ENCODE measurements at regions not wholly inside any gene's neighbourhood (a gene's known extent, or its start where the extent isn't known, plus 50 kb on each side); places are given as distances from the start of the nearest gene placed in this dataset.

- H3K36me3 ChIP-seq = no peaks in the 10 kb centered on the region
- H3K9ac ChIP-seq = no peak overlapping the region
- H2AFZ ChIP-seq (replicated peaks) = no peak overlapping the region
- Mint-ChIP-seq H3K36me3 (no peaks in the 10 kb centered on the region), H3K4me3 (no peak overlapping the region), H3K4me1 (no peaks in the 10 kb centered on the region), H3K27ac (no peak overlapping the region), H3K27me3 (ENCODE audit: insufficient read depth, low read depth) (no peaks in the 10 kb centered on the region), H3K9me3 (no peaks in the 10 kb centered on the region)
- no peak overlapping the region for H3K4me3 ChIP-seq
- H3K27me3 ChIP-seq = no peaks in the 10 kb centered on the region
- H3K79me2 ChIP-seq (ENCODE audit: low read depth) = no peaks in the 10 kb centered on the region
- H4K20me1 ChIP-seq (ENCODE audit: low read depth) = no peaks in the 10 kb centered on the region
- no peaks in the 10 kb centered on the region for H3K4me1 ChIP-seq
- H3K9me3 ChIP-seq (ENCODE audit: low read depth) = no peaks in the 10 kb centered on the region
- H3F3A ChIP-seq (ENCODE audit: low read depth) = peaks cover 2% of the 10 kb centered on the region
- TF ChIP-seq, protein P1, sequence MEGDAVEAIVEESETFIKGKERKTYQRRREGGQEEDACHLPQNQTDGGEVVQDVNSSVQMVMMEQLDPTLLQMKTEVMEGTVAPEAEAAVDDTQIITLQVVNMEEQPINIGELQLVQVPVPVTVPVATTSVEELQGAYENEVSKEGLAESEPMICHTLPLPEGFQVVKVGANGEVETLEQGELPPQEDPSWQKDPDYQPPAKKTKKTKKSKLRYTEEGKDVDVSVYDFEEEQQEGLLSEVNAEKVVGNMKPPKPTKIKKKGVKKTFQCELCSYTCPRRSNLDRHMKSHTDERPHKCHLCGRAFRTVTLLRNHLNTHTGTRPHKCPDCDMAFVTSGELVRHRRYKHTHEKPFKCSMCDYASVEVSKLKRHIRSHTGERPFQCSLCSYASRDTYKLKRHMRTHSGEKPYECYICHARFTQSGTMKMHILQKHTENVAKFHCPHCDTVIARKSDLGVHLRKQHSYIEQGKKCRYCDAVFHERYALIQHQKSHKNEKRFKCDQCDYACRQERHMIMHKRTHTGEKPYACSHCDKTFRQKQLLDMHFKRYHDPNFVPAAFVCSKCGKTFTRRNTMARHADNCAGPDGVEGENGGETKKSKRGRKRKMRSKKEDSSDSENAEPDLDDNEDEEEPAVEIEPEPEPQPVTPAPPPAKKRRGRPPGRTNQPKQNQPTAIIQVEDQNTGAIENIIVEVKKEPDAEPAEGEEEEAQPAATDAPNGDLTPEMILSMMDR (IDR thresholded peaks at IDR 0.05) = no peak
- TF ChIP-seq EZH2phosphoT487 (IDR thresholded peaks at IDR 0.05) = no peak
- TF ChIP-seq EZH2 (IDR thresholded peaks at IDR 0.05) = no peak
- no peak overlapping the region for H3K4me2 ChIP-seq
- H3K27ac ChIP-seq = no peak overlapping the region
- no peak for DNase-seq (ENCODE audit: low spot score)
Observed at GRCh38 chr1:193356249-193356648, 169.8 kb upstream of the B3GALT2 start.

GRCh38 chr1:193355626-193356025 lies 169.2 kb upstream of the B3GALT2 start:
- Mint-ChIP-seq H3K27ac (no peak overlapping the region), H3K4me3 (no peak overlapping the region), H3K36me3 (no peaks in the 10 kb centered on the region), H3K27me3 (ENCODE audit: insufficient read depth, low read depth) (no peaks in the 10 kb centered on the region), H3K9me3 (no peaks in the 10 kb centered on the region), H3K4me1 (no peaks in the 10 kb centered on the region)
- Histone ChIP-seq H3K9me3 (ENCODE audit: low read depth) (no peaks in the 10 kb centered on the region), H3F3A (ENCODE audit: low read depth) (peaks cover 2% of the 10 kb centered on the region), H3K36me3 (no peaks in the 10 kb centered on the region), H3K4me1 (no peaks in the 10 kb centered on the region), H4K20me1 (ENCODE audit: low read depth) (no peaks in the 10 kb centered on the region), H3K27ac (no peak overlapping the region), H3K4me2 (no peak overlapping the region), H3K4me3 (no peak overlapping the region), H3K9ac (no peak overlapping the region), H3K27me3 (no peaks in the 10 kb centered on the region), H3K79me2 (ENCODE audit: low read depth) (no peaks in the 10 kb centered on the region), H2AFZ (replicated peaks) (no peak overlapping the region)
- no peak for TF ChIP-seq EZH2phosphoT487 (IDR thresholded peaks at IDR 0.05)
- no peak for TF ChIP-seq EZH2 (IDR thresholded peaks at IDR 0.05)
- TF ChIP-seq, protein P1 (IDR thresholded peaks at IDR 0.05) = no peak
- no peak for DNase-seq (ENCODE audit: low spot score)

- Mint-ChIP-seq H3K27me3 (ENCODE audit: insufficient read depth, low read depth) (no peaks in the 10 kb centered on the region), H3K27ac (no peak overlapping the region), H3K4me1 (no peaks in the 10 kb centered on the region), H3K9me3 (no peaks in the 10 kb centered on the region), H3K36me3 (no peaks in the 10 kb centered on the region), H3K4me3 (no peak overlapping the region)
- H2AFZ ChIP-seq (replicated peaks) = no peak overlapping the region
- H3F3A ChIP-seq (ENCODE audit: low read depth) = peaks cover 2% of the 10 kb centered on the region
- no peak overlapping the region for H3K27ac ChIP-seq
- H3K4me1 ChIP-seq = no peaks in the 10 kb centered on the region
- no peak overlapping the region for H3K9ac ChIP-seq
- H3K27me3 ChIP-seq = no peaks in the 10 kb centered on the region
- no peak overlapping the region for H3K4me2 ChIP-seq
- H3K9me3 ChIP-seq (ENCODE audit: low read depth) = no peaks in the 10 kb centered on the region
- TF ChIP-seq EZH2phosphoT487 (IDR thresholded peaks at IDR 0.05) = no peak
- TF ChIP-seq, protein P1 (IDR thresholded peaks at IDR 0.05) = no peak
- TF ChIP-seq EZH2 (IDR thresholded peaks at IDR 0.05) = no peak
- no peak overlapping the region for H3K4me3 ChIP-seq
- H4K20me1 ChIP-seq (ENCODE audit: low read depth) = no peaks in the 10 kb centered on the region
- no peaks in the 10 kb centered on the region for H3K36me3 ChIP-seq
- DNase-seq (ENCODE audit: low spot score) = no peak
- no peaks in the 10 kb centered on the region for H3K79me2 ChIP-seq (ENCODE audit: low read depth)
Observed at GRCh38 chr1:193355178-193355577, 168.8 kb upstream of the B3GALT2 start.

All from neural progenitor cell (in vitro differentiated cells).